ENCODE measurements at regions not wholly inside any gene's neighbourhood (a gene's known extent, or its start where the extent isn't known, plus 50 kb on each side); places are given as distances from the start of the nearest gene placed in this dataset.

DNA sequence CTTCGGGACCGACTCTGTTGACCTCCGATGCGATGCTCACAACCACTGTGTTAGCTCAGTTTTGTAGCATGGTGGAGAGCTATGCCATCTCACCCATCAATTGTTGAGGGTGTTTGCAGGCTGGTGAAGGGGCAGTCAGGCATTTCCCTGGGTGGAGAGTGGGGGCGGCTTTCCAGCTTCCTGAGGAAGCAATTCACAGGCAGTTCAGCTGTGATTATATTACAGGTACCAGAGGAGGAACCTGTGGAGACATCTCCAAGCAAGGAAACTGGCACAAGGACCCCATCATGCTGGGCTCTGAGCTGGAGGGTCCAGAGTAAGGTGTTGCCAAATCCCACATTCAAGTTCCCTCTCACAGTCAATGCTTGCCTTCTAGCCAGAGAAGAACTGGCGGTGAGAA lies 166.0 kb upstream of the ZNF536 start:
- TF ChIP-seq, protein P1, sequence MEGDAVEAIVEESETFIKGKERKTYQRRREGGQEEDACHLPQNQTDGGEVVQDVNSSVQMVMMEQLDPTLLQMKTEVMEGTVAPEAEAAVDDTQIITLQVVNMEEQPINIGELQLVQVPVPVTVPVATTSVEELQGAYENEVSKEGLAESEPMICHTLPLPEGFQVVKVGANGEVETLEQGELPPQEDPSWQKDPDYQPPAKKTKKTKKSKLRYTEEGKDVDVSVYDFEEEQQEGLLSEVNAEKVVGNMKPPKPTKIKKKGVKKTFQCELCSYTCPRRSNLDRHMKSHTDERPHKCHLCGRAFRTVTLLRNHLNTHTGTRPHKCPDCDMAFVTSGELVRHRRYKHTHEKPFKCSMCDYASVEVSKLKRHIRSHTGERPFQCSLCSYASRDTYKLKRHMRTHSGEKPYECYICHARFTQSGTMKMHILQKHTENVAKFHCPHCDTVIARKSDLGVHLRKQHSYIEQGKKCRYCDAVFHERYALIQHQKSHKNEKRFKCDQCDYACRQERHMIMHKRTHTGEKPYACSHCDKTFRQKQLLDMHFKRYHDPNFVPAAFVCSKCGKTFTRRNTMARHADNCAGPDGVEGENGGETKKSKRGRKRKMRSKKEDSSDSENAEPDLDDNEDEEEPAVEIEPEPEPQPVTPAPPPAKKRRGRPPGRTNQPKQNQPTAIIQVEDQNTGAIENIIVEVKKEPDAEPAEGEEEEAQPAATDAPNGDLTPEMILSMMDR (IDR thresholded peaks at IDR 0.05) = no peak
- DNase-seq = no peak
- Histone ChIP-seq H3K36me3 (no peaks in the 10 kb centered on the region), H3K4me1 (no peaks in the 10 kb centered on the region), H3K9ac (ENCODE audit: low read depth in 2 of 2, low read length in 2 of 2) (no peak overlapping the region), H3K27ac (no peak overlapping the region), H3K9me3 (no peaks in the 10 kb centered on the region), H3K27me3 (no peaks in the 10 kb centered on the region), H3K4me3 (no peak overlapping the region)
- intact Hi-C loops (cut with DNase I) = no loop called here

- no peak overlapping the region for H3K9ac ChIP-seq (ENCODE audit: low read depth in 2 of 2, low read length in 2 of 2)
- H3K9me3 ChIP-seq = no peaks in the 10 kb centered on the region
- H3K27ac ChIP-seq = no peak overlapping the region
- TF ChIP-seq, protein P1 (IDR thresholded peaks at IDR 0.05) = no peak
- no peak for DNase-seq
- H3K4me1 ChIP-seq = no peaks in the 10 kb centered on the region
- no peaks in the 10 kb centered on the region for H3K36me3 ChIP-seq
- H3K27me3 ChIP-seq = no peaks in the 10 kb centered on the region
- intact Hi-C loops (cut with DNase I) = no loop called here
- H3K4me3 ChIP-seq = no peak overlapping the region
Measured at GRCh38 chr19:30207357-30207756, 164.8 kb upstream of the ZNF536 start.

- no peaks in the 10 kb centered on the region for H3K9me3 ChIP-seq
- H3K27me3 ChIP-seq = no peaks in the 10 kb centered on the region
- no peak overlapping the region for H3K9ac ChIP-seq (ENCODE audit: low read depth in 2 of 2, low read length in 2 of 2)
- H3K36me3 ChIP-seq = no peaks in the 10 kb centered on the region
- no peak overlapping the region for H3K4me3 ChIP-seq
- no peaks in the 10 kb centered on the region for H3K4me1 ChIP-seq
- DNase-seq = no peak
- TF ChIP-seq, protein P1 (IDR thresholded peaks at IDR 0.05) = no peak
- H3K27ac ChIP-seq = no peak overlapping the region
- intact Hi-C loops (cut with DNase I) = no loop called here
Measured at GRCh38 chr19:30208436-30209060, 163.6 kb upstream of the ZNF536 start.

GRCh38 chr19:30209617-30210600 lies 162.3 kb upstream of the ZNF536 start:
- TF ChIP-seq, protein P1 (IDR thresholded peaks at IDR 0.05) = no peak

GRCh38 chr19:30212574-30212973 lies 159.6 kb upstream of the ZNF536 start:
- Histone ChIP-seq H3K9me3 (no peaks in the 10 kb centered on the region), H3K4me3 (no peak overlapping the region), H3K9ac (ENCODE audit: low read depth in 2 of 2, low read length in 2 of 2) (no peak overlapping the region), H3K27ac (no peak overlapping the region), H3K4me1 (no peaks in the 10 kb centered on the region), H3K27me3 (no peaks in the 10 kb centered on the region), H3K36me3 (no peaks in the 10 kb centered on the region)
- intact Hi-C loops (cut with DNase I) = no loop called here
- TF ChIP-seq, protein P1 (IDR thresholded peaks at IDR 0.05) = no peak
- DNase-seq = no peak

More at GRCh38 chr19:30209617-30210600, 162.3 kb upstream of the ZNF536 start:
- Histone ChIP-seq H3K27me3 (no peaks in the 10 kb centered on the region), H3K27ac (no peak overlapping the region), H3K4me1 (no peaks in the 10 kb centered on the region), H3K9ac (ENCODE audit: low read depth in 2 of 2, low read length in 2 of 2) (no peak overlapping the region), H3K9me3 (no peaks in the 10 kb centered on the region), H3K4me3 (no peak overlapping the region), H3K36me3 (no peaks in the 10 kb centered on the region)
- intact Hi-C loops (cut with DNase I) = no loop called here
- no peak for DNase-seq
